ENCODE measurements at regions not wholly inside any gene's neighbourhood (a gene's known extent, or its start where the extent isn't known, plus 50 kb on each side); places are given as distances from the start of the nearest gene placed in this dataset.

DNA sequence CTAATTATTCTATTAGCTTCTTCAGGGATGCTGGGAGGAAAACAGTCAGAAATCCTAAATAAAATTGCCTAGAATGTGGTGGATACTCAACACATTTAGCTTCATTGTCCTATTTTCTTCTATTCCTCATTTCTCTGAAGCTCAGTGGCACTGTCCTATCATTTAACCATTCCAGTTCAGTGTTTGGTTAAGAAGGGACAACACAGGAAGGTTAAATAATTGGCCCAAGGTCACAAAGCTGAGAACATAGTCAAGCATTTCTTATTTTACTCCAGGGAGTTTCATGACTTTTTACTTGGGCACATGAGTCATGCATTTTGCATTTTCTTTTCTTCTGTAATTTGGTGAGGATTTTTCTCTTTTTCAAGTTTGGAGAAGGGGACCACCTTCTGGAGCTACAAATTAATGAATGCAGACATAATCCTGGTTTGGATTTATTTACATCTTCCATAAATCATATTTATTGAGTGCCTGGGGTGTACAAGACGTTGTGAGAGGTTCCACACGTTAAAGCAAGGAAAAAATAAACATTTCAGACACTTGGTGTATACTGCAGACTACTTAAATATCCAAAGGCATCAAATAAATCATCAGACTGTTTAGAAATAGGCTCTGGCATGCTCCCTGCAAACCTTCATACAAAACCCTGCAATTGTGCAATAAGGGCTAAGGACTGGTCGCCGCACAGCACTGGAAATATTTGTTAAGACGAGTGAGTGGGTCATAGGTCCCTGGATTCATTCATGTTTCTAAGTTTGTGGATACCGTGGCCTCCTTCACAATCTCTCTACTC, 263.9 kb downstream of the MAF start:
- no peaks in the 10 kb centered on the region for H3K4me1 ChIP-seq (ENCODE audit: control insufficient read depth, insufficient read depth, low read length)
- H3K9ac ChIP-seq (ENCODE audit: low read depth, low read length): no peak overlapping the region
- no peak overlapping the region for H3K4me3 ChIP-seq (ENCODE audit: low read depth, low read length)
- H3K36me3 ChIP-seq (ENCODE audit: control insufficient read depth, insufficient read depth, low read length): no peaks in the 10 kb centered on the region
- no peaks in the 10 kb centered on the region for H3K9me3 ChIP-seq (ENCODE audit: control insufficient read depth, insufficient read depth, low read length)
- no peak overlapping the region for H3K27ac ChIP-seq (ENCODE audit: low read depth, low read length)
- no peaks in the 10 kb centered on the region for H3K27me3 ChIP-seq (ENCODE audit: control insufficient read depth, insufficient read depth, low read length)

DNA sequence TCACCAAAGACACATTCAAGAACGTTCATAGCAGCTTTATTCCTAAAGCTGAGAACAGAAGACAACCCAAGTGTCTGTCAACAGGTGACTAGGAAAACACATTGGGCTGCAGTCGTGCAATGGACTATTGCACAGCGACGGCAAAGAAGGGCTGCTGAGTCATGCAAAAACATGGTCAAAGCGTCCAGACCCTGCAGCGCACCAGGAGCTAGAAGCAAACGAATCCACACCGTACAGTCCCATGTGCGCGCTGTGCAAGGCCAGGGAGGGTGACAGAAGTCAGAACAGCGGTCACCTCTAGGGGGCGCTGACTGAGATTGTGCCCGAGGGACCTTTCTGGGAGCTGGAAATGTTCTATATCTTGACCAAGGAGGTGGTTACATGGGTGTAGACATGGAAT, 266.4 kb downstream of the MAF start:
- H3K36me3 ChIP-seq (ENCODE audit: control insufficient read depth, insufficient read depth, low read length): no peaks in the 10 kb centered on the region
- no peak overlapping the region for H3K4me3 ChIP-seq (ENCODE audit: low read depth, low read length)
- no peaks in the 10 kb centered on the region for H3K27me3 ChIP-seq (ENCODE audit: control insufficient read depth, insufficient read depth, low read length)
- no peaks in the 10 kb centered on the region for H3K9me3 ChIP-seq (ENCODE audit: control insufficient read depth, insufficient read depth, low read length)
- peaks cover 6% of the 10 kb centered on the region for H3K4me1 ChIP-seq (ENCODE audit: control insufficient read depth, insufficient read depth, low read length)
- no peak overlapping the region for H3K9ac ChIP-seq (ENCODE audit: low read depth, low read length)
- no peak overlapping the region for H3K27ac ChIP-seq (ENCODE audit: low read depth, low read length)

DNA sequence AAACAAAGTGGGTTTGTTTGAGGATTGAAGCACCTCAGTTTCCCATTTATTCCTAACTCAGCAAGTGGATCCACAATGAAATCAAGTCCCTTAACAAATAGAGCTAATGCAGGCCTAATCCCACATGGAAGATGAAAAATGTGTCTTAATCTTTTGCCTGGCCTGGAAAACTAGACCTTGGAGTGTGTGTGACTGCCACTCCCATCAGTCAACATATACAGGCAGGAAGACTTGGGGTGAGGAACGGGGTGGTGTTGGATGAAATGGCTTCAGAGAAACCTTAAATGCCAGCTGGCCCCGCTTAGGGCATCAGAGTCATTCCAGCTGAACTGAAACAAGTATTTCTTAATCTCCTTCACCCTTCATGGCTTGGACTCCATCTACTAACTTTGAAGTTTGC, 269.5 kb downstream of the MAF start:
- H3K9ac ChIP-seq (ENCODE audit: low read depth, low read length): no peak overlapping the region
- H3K27ac ChIP-seq (ENCODE audit: low read depth, low read length): no peak overlapping the region
- H3K9me3 ChIP-seq (ENCODE audit: control insufficient read depth, insufficient read depth, low read length): no peaks in the 10 kb centered on the region
- H3K4me3 ChIP-seq (ENCODE audit: low read depth, low read length): no peak overlapping the region
- peaks cover 35% of the 10 kb centered on the region for H3K4me1 ChIP-seq (ENCODE audit: control insufficient read depth, insufficient read depth, low read length)
- no peaks in the 10 kb centered on the region for H3K27me3 ChIP-seq (ENCODE audit: control insufficient read depth, insufficient read depth, low read length)
- no peaks in the 10 kb centered on the region for H3K36me3 ChIP-seq (ENCODE audit: control insufficient read depth, insufficient read depth, low read length)

DNA sequence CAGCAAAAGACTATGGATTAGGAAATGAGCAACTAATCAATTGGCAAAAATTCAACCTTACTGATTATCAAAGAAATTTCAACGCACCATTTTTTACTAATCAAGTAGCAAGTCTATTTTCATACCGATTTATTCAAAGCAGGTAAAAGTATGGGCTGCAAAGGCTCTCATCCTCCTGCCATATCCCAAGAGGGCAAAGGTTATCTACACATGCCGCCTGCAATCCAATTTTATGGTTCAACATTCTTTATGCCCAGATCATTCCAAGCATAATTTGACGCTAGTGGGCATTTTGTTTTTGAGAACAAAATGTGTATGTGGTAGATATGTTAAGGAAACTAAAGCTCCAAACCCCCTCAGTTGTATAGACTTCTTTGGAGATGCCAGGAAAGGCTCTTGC, 270.6 kb downstream of the MAF start:
- no peaks in the 10 kb centered on the region for H3K36me3 ChIP-seq (ENCODE audit: control insufficient read depth, insufficient read depth, low read length)
- no peaks in the 10 kb centered on the region for H3K9me3 ChIP-seq (ENCODE audit: control insufficient read depth, insufficient read depth, low read length)
- peaks cover 35% of the 10 kb centered on the region for H3K4me1 ChIP-seq (ENCODE audit: control insufficient read depth, insufficient read depth, low read length)
- H3K9ac ChIP-seq (ENCODE audit: low read depth, low read length): no peak overlapping the region
- H3K27me3 ChIP-seq (ENCODE audit: control insufficient read depth, insufficient read depth, low read length): no peaks in the 10 kb centered on the region
- H3K27ac ChIP-seq (ENCODE audit: low read depth, low read length): no peak overlapping the region
- H3K4me3 ChIP-seq (ENCODE audit: low read depth, low read length): no peak overlapping the region

DNA sequence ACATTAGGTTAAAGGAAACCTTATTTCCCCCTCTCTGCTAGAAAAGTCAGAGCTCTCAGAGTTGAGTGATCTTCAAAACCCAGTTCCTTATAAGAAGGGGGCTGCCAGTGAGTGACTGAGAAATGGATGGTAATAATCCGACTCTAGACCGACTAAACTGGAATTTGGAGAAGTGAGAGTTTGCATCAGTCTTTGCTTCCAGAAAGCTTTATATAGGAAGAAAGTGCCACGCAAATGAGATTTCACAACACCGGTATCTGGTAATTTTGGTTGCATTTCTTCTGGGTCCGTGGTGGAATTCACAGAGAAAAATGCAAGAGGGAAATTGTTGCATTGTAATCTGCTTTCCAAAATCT, 271.4 kb downstream of the MAF start:
- no peaks in the 10 kb centered on the region for H3K36me3 ChIP-seq (ENCODE audit: control insufficient read depth, insufficient read depth, low read length)
- no peak overlapping the region for H3K4me3 ChIP-seq (ENCODE audit: low read depth, low read length)
- H3K4me1 ChIP-seq (ENCODE audit: control insufficient read depth, insufficient read depth, low read length): peaks cover 35% of the 10 kb centered on the region
- no peaks in the 10 kb centered on the region for H3K27me3 ChIP-seq (ENCODE audit: control insufficient read depth, insufficient read depth, low read length)
- no peak overlapping the region for H3K9ac ChIP-seq (ENCODE audit: low read depth, low read length)
- H3K27ac ChIP-seq (ENCODE audit: low read depth, low read length): peak overlapping the region; percentile 73
- no peaks in the 10 kb centered on the region for H3K9me3 ChIP-seq (ENCODE audit: control insufficient read depth, insufficient read depth, low read length)

DNA sequence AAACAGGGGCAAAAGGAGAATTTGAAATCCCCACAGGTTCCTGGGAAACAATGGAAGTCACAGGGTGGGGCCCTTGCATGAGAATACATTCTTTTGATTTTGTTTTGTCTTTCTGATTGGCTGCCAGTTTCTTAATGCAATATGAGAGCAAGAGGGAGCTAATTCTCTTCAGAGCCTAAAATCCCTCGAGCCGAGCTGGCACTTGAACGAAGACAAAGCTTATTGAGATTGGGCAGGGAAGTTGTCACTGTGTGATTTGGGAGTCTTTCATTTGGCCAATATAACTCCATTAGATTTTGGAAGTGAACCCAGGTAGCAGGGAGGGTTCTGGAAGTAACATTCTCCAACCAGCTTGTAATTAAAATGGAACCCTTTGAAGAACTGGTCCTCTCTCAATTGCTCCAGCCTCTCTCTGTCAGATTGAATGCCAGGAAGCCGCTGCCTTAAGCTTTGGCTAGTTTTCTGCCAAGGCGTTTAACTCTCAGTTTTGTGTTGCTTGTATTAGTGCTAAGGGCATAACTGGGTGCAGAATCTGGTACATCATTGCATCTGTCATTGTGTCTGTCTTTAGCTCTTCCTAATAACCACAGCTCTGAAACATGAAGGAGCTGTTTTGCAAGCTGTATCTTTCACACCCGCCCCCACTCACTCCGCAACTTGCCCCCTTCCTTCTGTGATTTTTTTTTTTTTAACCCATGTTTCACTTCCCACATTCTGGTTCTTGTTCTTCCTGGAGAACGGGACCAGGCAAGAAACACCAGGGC, 272.0 kb downstream of the MAF start:
- H3K9ac ChIP-seq (ENCODE audit: low read depth, low read length): peak overlapping the region; percentile 13; the same call in 1 of the 2 replicates
- H3K9me3 ChIP-seq (ENCODE audit: control insufficient read depth, insufficient read depth, low read length): no peaks in the 10 kb centered on the region
- peak overlapping the region; percentile 26; the same call in 1 of the 2 replicates for H3K4me3 ChIP-seq (ENCODE audit: low read depth, low read length)
- H3K4me1 ChIP-seq (ENCODE audit: control insufficient read depth, insufficient read depth, low read length): peaks cover 35% of the 10 kb centered on the region
- H3K27me3 ChIP-seq (ENCODE audit: control insufficient read depth, insufficient read depth, low read length): no peaks in the 10 kb centered on the region
- H3K27ac ChIP-seq (ENCODE audit: low read depth, low read length): peak overlapping the region; percentile 73
- no peaks in the 10 kb centered on the region for H3K36me3 ChIP-seq (ENCODE audit: control insufficient read depth, insufficient read depth, low read length)

DNA sequence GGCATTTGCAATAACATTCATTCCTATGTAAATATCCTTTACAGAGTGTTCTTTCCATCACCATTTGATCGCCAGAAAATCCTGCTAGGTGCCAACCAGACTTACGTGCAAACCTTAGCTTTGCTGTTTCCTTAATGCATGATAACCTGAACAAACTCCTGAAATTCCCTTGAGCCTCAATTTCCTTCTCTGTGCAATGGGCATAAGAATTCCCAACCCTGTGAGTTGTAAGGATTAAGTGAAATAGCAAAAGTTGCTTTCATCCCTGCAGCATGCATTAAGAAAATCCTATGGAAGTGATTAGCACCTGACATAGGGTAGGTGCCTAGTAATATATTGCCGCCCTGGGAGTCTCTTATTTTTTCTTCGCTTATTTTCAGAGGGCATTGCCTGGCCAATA, 272.7 kb downstream of the MAF start:
- no peak overlapping the region for H3K9ac ChIP-seq (ENCODE audit: low read depth, low read length)
- no peaks in the 10 kb centered on the region for H3K9me3 ChIP-seq (ENCODE audit: control insufficient read depth, insufficient read depth, low read length)
- H3K4me3 ChIP-seq (ENCODE audit: low read depth, low read length): no peak overlapping the region; the same call in 1 of the 2 replicates
- no peaks in the 10 kb centered on the region for H3K36me3 ChIP-seq (ENCODE audit: control insufficient read depth, insufficient read depth, low read length)
- peaks cover 35% of the 10 kb centered on the region for H3K4me1 ChIP-seq (ENCODE audit: control insufficient read depth, insufficient read depth, low read length)
- peak overlapping the region; percentile 21 for H3K27ac ChIP-seq (ENCODE audit: low read depth, low read length)
- H3K27me3 ChIP-seq (ENCODE audit: control insufficient read depth, insufficient read depth, low read length): no peaks in the 10 kb centered on the region

DNA sequence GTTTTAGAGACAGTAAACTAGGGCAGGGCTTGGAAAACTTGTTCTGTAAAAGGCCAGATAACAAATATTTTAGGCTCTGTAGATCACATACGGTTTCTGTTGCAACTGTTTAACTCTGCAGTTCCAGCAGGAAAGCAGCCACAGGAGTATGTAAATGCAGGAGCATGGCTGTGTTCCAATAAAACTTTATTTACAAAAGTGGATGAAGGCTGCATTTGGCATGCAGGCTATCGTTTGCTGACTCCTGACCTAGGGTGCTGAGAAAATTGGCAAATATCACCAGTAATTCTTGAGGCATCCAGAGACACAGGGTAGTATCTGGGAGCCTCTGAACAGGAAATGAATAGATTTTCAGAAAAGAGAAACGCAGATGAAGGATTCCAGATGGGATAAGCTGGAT, 274.0 kb downstream of the MAF start:
- H3K4me3 ChIP-seq (ENCODE audit: low read depth, low read length): no peak overlapping the region
- peaks cover 35% of the 10 kb centered on the region for H3K4me1 ChIP-seq (ENCODE audit: control insufficient read depth, insufficient read depth, low read length)
- H3K27ac ChIP-seq (ENCODE audit: low read depth, low read length): no peak overlapping the region
- no peaks in the 10 kb centered on the region for H3K36me3 ChIP-seq (ENCODE audit: control insufficient read depth, insufficient read depth, low read length)
- H3K9me3 ChIP-seq (ENCODE audit: control insufficient read depth, insufficient read depth, low read length): no peaks in the 10 kb centered on the region
- H3K9ac ChIP-seq (ENCODE audit: low read depth, low read length): no peak overlapping the region
- H3K27me3 ChIP-seq (ENCODE audit: control insufficient read depth, insufficient read depth, low read length): no peaks in the 10 kb centered on the region

DNA sequence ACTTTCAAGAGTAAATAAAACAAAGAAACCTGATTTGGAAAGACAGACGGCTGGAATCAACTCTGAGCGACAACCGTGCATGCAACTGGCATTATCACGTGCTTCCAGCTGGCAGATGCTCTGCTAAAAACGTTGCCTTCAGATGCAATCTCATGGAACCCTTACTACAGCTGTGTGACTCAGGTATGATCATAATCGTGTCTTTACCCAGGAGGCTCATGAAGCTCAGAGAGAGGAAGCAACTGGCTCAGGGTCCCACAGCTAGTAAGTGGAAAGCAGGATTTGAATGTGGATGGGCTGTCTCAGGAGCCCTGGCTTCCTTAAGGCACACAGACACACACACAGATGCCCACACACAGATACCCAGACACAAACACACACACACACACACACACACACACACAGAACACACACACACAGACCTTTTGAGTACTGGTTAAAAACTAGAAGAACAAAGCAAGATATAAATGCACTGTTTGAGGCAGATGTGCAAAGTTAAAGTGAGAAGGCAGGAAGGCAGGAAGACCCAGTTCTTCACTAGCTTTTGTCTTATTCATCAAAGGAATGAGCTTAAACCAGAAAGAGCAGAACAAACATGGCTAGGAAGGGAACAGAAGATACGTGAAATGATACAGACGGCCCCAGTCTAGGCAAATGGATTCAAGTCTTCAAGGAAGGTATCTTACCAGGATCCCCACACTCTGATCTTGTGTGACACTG, 275.2 kb downstream of the MAF start:
- Histone ChIP-seq H3K36me3 (ENCODE audit: control insufficient read depth, insufficient read depth, low read length) (no peaks in the 10 kb centered on the region), H3K9ac (ENCODE audit: low read depth, low read length) (no peak overlapping the region), H3K4me1 (ENCODE audit: control insufficient read depth, insufficient read depth, low read length) (peaks cover 35% of the 10 kb centered on the region), H3K27me3 (ENCODE audit: control insufficient read depth, insufficient read depth, low read length) (no peaks in the 10 kb centered on the region), H3K27ac (ENCODE audit: low read depth, low read length) (no peak overlapping the region), H3K9me3 (ENCODE audit: control insufficient read depth, insufficient read depth, low read length) (no peaks in the 10 kb centered on the region), H3K4me3 (ENCODE audit: low read depth, low read length) (no peak overlapping the region)

DNA sequence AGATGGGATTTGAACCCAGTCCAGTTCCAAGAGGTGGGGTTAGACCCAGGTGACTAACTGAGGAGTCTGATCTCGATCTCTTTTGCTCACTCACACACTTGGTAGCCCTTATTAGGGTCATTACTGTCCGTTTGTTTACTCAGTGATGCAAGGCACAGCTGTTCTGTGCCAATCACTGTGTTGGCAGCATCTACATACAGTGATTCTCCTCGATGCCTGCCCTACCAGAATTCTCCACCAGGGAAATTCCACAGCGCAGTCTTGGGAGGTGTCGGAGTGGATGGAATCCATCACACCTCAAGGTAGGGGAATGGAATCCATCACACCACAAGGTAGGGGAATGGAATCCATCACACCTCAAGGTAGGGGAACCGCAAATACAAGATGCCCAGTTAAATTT, 279.6 kb downstream of the MAF start:
- H3K9me3 ChIP-seq (ENCODE audit: control insufficient read depth, insufficient read depth, low read length): no peaks in the 10 kb centered on the region
- no peaks in the 10 kb centered on the region for H3K36me3 ChIP-seq (ENCODE audit: control insufficient read depth, insufficient read depth, low read length)
- H3K4me3 ChIP-seq (ENCODE audit: low read depth, low read length): no peak overlapping the region
- no peaks in the 10 kb centered on the region for H3K27me3 ChIP-seq (ENCODE audit: control insufficient read depth, insufficient read depth, low read length)
- peaks cover 21% of the 10 kb centered on the region for H3K4me1 ChIP-seq (ENCODE audit: control insufficient read depth, insufficient read depth, low read length)
- no peak overlapping the region for H3K9ac ChIP-seq (ENCODE audit: low read depth, low read length)
- H3K27ac ChIP-seq (ENCODE audit: low read depth, low read length): no peak overlapping the region
